ENCODE measurements at regions not wholly inside any gene's neighbourhood (a gene's known extent, or its start where the extent isn't known, plus 50 kb on each side); places are given as distances from the start of the nearest gene placed in this dataset.
"Not testable (repeated sequence)": the region's sequence is repeated elsewhere in the genome, so short reads cannot be mapped to it uniquely, and the experiment has no call there.

DNA sequence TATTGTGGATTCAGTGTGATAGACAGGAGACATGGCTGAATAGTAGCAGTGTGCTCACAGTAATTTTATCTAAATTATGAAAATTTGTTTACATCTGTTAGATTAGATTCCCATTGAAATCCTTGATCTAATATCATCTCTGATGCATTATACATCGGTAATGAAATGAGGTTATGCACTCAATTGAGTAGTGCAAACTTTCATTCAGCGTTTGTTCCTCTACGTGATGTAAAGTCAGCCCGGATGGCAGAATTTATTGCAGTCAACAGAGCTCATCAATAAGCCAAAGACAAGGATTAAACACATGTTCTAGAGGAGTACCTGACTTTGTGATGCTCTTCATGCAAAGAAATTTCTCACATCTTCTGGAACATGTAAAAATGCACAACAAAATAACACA, 549.2 kb downstream of the GOLGA6L6 start:
- no peak for ATAC-seq

DNA sequence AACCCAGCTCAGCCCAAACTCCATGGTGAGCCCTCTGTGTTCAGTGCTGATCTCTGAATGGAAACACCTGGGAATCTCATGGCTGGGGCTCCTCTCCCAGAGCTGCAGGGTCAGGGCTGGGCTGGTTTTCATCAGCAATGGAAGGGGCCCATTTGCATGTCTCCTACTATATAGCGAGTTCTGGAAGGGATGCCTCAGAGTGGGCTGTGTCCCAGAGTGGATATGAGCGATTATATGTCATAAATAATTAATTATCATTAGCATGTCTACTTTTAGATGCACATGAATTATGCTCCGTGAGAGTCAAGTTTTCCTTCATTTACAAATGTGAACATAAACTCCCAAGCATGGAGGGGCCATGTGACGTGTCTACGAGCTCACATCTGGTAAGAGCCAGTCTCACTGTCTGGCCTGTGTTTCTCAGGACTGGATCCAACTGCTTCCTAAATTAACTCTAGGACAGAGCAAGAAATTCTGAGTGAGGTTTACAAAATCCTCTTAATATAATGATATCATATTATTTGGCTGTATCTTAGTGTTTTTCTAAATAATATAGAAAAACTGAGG, 553.4 kb downstream of the GOLGA6L6 start:
- ATAC-seq = no peak

DNA sequence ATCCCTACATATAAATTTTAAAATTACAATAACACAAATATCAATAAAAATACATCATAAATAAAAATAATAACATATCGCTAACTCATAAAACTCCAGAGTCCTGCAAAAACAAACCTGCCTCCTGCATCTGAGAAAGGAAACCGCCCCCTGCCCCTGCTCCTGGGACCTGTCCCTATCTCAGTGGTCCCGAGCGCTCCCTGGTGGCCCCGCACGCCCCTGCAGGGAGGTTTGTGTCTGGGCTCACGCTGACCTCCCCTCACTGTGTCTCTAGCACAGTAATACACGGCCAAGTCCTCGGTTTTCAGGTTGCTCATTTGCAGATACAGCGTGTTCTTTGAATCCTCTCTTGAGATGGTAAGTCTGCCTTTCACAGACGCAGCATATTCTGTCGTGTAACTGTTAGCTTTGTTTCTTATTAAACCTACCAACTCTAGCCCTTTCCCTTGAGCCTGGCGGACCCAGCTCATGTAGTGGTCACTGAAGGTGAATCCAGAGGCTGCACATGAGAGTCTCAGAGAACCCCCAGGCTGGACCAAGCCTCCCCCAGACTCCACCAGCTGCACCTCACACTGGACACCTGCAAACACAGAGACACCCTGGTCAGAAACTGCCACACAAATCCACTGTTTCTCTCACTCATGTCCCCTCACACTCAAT, 554.1 kb downstream of the GOLGA6L6 start:
- ATAC-seq = no peak

DNA sequence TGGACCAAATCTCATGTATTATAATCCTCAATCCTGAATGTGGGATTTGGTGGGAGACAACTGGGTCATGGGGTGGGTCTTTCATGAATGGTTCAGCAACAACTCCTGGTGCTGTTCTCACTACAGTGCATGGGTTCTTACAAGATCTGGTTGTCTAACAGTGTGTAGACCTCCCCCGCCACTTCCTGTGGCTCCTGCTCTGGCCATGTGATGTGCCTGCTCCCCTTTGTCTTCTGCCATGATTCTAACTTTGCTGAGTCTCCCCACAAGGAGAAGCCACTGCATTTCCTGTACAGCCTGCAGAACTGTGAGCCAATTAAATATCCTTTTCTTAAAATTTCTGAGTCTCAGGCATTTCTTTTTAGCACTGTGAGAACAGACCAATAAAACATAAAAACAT, 557.5 kb downstream of the GOLGA6L6 start:
- ATAC-seq = no peak

DNA sequence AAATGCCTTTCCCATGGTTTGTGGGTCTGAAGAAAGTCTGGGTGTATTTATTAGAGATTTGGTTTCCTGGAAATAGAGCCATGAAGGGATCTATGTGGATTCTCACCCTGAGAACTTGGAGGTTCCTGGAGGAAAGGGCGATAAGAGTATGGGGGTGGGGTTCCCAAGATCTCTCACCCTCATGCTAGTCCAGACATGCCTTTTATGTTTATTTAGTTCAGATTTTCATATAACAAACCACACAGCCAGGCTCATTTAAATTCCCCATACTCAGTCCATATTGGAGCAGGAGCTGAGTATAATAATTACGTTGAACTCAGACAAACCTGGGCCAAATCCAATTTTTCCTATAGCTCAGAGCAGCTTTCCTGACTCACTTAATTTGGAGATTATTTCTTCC, 566.6 kb downstream of the GOLGA6L6 start:
- no peak for ATAC-seq

DNA sequence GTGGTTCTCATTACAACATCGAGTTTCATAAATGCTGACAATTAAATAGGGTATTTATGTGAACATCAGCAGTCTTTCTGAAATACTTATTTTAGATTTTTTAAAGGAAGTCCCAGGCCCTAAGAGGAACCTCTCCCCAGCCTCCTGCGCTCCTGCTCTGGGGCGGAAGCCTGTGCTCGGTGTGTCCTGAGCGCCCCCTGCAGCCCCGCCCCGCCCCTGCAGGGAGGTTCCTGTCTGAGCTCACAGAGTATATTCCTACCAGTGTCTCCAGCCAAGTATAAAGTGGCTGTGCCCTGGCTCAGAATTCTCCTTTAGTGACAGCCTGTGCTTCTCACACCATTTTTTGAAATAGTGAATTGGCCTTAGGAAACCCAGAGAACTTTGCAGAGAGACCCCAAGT, 567.9 kb downstream of the GOLGA6L6 start:
- ATAC-seq = no peak

DNA sequence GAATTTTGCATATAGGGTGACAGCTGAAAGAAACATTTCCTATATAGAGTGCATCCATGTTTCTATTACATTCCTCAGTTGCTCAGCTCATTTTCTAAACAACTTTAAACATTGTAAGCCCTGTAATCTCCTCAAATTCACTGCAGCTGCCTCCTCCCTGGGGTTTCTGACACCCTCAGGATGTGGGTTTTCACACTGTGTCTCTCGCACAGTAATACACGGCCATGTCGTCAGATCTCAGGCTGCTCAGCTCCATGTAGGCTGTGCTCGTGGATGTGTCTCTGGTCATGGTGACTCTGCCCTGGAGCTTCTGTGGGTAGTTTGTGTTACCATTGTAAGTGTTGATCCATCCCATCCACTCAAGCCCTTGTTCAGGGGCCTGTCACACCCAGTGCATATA, 569.0 kb downstream of the GOLGA6L6 start:
- ATAC-seq = not testable (repeated sequence)

DNA sequence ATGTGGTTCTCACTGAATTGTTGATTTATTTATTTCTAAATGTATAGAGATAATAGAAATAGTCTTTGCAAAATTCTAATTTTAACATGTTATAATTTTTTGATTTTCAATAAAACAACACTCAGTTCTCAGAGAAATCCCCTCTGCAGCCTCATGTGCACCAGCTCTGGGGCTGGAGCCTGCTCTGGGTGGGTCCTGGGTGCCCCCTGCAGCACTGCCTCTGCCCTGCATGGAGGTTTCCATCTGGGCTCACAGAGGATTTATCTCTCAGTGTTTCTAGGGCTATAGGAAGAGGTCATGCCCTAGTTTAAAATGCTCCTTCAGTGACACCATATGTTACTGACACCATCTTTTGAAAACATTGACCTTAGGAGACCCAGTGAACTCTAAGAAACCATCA, 576.0 kb downstream of the GOLGA6L6 start:
- not testable (repeated sequence) for ATAC-seq

DNA sequence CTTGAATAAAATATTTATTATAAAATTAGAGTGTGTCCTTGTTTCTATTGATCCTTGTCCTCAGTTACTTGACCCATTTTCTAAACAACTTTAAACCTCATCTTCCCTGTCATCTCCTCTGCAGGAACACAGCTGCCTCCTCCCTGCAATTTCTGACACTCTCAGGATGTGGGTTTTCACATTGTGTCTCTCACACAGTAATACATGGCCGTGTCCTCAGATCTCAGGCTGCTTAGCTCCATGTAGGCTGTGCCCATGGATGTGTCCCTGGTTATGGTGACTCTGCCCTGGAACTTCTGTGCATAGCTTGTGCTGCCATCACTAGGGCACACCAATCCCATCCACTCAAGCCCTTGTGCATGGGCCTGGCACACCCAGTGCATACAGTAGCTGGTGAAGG, 577.1 kb downstream of the GOLGA6L6 start:
- ATAC-seq = not testable (repeated sequence)

DNA sequence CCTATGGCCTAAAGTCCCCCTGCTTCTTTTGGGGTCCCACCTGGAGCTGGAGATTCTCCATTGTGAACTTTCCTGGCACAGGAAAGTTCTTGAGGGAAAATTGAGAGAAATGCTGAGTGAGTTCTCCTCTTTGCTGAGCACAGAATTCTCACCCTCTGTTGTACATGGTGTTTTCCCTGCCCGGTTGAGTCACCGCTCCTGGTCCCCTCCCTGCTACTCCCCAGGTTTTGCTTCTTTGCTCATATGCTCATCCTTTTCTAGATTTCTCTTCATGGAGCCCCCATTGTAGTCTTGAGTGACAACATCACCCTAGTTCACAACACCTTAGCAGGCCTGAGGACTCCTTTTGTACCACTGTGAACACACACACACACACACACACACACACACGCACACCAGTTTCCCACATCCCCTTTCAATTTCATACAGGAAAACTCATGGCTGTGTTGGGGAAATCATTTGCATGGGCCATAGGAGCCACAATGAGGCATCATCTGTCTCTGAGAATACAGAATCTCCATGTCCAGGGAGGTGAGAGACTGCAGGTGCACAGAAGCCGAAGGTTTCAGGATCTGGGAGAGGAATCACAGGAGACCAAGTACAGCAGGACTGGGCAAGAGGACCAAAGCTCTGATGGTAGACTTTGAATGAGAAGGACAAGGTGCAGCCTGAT, 585.3 kb downstream of the GOLGA6L6 start:
- ATAC-seq = no peak

DNA sequence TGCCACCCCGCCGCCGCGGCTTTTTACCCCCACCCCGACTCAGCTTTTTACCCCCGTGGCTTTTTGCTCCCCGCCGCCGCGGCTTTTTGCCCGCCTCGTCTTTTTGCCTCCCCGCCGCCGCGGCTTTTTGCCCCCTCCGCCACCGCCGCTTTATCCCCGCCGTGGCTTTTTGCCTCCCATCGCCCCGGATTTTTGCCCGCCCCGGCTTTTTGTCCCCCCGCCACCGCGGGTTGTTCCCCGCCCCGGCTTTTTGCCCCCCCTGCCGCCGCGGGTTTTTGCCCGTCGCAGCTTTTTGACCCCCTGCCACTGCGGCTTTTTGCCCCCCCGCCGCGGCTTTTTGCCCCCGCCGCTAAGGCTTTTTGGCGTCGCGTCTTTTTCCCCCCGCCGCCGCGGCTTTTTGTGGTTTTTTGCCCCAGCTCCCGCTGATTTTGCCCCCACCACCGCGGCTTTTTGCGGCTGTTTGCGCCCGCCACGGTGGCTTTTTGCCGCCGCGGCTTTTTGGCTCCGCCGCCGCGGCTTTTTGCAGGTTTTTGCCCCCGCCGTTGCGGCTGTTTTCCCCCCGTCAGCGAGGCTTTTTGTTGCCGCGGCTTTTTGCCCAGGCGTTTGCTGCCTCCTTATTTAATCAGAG, 597.2 kb downstream of the GOLGA6L6 start:
- no peak for ATAC-seq

DNA sequence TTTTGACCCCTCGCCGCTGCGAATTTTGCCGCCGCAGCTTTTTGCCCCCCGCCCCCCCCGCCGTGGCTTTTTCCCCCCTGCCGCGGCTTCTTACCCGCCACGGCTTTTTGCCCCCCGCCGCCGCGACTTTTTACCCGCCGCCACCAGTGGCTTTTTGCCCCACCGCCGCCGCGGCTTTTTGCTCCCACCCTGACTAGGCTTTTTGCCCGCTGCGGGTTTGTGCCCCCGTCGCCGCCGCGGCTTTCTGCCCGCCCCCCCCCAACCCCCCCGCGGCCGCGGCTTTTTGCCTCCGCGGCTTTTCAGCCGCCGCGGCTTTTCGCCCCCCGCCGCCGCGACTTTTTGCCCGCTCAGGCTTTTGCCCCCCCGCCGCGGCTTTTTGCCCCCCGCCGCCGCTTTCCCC, 598.1 kb downstream of the GOLGA6L6 start:
- ATAC-seq = no peak

DNA sequence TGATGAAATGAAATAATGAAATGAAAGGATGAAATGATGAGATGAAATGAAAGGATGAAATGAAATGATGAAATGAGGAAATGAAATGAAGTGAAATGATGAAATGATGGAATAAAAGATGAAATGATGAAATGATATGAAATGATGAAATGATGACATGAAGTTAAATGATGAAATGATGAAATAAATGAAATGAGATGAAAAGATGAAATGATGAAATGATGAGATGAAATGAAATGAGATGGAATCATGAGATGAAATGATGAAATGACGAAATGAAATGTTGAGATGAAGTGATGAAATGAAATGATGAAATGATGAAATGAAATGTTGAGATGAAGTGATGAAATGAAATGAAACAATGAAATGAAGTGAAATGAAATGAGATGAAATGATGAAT, 638.3 kb downstream of the GOLGA6L6 start:
- ATAC-seq = not testable (repeated sequence)

DNA sequence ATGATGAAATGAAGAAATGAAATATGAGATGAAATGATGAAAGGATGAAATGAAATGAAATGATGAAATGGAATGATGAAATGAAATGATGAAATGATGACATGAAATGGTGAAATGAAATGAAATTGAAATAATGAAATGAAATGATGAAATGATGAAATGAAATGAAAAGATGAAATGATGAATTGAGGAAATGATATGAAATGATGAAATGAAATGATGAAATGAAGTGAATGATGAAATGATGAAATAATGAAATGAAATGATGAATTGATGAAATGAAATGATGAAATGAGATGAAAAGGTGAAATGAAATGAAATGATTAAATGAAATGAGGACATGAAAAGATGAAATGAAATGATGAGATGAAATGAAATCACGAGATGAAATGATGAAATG, 639.2 kb downstream of the GOLGA6L6 start:
- ATAC-seq = not testable (repeated sequence)

DNA sequence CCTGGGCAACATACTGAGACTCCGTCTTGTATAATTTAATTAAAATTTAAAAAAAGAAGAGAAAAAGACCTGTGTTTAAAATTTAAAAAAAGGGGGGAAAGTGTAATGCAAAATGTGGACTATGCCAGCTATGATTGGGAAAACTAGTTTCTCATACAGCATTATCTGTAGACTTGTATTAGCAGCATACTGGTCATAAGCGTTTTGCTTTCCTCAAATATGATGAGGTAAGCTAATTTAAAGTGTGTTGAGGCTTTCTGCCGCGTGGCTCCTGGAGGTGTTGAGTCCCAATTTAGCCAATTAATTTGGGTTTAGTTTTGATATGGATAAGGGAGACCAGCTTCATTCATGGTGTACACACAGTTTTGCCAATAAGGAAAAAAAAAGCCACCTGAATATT, 640.2 kb downstream of the GOLGA6L6 start:
- not testable (repeated sequence) for ATAC-seq

DNA sequence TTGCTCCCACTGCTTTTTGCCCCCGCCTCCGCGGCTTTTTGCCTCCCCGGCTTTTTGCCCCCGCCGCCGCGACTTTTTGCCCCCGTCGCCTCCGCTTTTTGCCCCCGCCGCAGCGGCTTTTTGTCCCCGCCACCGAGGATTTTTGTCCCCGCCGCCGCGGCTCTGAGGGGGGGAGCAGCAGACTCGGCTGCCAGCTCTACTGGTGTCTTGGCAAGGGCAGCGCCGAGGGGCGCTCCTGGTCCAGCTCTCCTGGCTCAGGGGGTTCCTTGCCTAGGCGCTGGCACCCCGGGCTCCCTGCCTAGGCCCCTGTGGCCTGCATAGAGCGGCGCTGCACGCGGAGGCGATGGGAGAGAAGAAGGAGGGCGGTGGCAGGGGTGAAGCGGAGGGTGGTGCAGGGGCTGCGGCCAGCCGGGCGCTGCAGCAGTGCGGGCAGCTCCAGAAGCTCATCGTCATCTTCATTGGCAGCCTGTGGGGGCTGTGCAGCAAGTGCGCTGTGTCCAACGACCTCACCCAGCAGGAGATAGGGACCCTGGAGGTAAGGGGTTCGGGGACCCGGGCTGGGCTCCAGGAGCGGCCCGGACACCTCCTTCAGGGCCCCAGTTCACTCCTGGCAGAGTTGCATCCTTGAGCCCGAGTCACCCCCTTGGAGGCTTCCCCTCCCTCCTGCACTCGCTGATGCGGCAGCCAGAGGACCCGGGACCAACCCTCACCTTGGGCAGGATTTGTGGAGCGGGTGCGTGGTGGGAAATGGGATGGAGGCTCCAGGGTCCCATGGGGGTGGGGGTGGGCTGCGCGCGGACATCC, 642.4 kb downstream of the GOLGA6L6 start:
- no peak for ATAC-seq

DNA sequence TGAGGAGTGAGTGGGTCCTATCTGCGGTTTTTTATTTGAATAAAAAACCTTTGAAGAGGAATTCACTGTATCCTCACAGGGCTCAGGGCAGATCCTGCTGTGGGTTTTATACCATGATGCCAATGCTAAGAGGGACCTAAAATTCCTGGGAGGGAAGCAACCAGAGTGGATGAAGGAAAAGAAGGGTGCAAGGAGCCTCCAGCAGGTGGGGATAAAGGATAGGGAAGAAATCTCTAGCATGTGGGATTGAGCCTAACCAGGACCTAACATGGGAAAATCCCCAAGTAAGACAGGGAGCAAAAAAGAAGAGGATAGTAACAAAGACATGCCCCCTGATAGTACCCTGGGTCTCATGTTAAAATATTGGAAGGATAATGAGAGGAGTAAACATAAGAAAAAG, 652.8 kb downstream of the GOLGA6L6 start:
- not testable (repeated sequence) for ATAC-seq

DNA sequence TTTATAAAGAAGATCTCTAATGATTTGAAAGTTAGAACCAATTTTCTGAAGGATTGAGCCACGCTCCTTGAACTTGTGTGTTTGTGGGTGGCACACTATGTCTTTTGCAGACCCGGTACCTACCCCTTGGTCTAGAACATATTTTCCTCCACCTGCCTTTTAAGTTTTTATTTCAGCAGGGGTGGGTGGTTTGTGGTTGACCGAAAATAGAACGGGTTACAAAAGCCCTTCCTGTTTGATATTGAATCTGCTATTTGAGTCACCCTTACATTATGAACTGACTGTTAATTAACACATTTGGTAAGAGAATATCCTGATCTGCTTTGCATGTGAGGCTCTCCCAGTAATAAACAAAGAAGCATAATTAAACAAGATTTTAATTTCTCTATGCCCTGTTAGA, 697.5 kb downstream of the GOLGA6L6 start:
- not testable (repeated sequence) for ATAC-seq
